GM21367 (cell line): ENCODE measurements at regions not wholly inside any gene's neighbourhood (a gene's known extent, or its start where the extent isn't known, plus 50 kb on each side); places are given as distances from the start of the nearest gene placed in this dataset.

Experiments used
- ATAC-seq: cut with Tn5 transposase; IDR thresholded peaks from one replicate; pipeline ENCODE4 v1.9.1; 2021; ENCODE audit not compliant: unreplicated experiment

DNA sequence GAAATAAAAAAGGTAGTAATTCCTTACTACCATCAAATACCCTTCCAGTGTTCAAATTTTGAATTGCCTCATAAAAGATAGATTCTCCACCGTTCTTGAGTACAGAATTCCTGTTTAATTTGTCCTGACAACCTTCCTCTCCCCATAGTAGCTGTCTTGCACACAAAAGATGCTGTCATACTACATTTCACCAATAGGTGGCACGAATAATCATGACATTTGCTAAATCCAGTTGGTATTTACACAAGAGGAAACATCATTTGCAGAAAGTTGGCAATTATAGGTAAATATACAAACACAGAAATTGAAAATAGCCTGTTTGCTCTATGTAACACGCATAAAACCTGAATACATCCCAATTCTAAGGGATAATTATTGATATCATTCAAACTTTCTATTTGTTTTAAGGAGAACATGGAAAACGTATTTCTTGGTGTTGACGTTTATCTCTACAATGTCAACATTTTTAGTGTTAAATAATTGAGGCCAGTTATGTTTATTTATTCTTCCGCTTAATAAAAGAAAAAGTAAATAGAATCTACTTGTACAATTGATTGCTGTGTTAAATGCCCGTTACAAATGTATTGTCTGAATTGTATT, 58.3 kb upstream of the CLDN10 start:
- ATAC-seq, result peak; percentile 80

DNA sequence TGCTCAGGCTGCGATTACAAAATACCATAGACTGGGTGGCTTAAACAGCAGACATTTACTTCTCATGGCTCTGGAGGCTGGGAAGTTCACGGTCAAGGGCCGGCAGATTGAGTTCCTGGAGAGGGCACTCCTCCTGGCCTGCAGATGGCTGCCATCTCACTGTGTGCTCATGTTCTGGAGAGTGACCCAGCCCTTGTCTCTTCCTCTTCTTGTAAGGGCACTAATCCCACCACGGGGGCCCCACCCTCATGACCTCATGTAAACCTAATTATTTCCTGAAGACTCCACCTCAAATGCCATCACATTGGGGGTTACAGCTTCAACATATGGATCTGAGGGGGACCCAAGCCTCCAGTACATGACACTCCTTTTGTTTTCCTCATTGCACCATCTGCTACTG, 56.0 kb upstream of the CLDN10 start:
- no peak for ATAC-seq

DNA sequence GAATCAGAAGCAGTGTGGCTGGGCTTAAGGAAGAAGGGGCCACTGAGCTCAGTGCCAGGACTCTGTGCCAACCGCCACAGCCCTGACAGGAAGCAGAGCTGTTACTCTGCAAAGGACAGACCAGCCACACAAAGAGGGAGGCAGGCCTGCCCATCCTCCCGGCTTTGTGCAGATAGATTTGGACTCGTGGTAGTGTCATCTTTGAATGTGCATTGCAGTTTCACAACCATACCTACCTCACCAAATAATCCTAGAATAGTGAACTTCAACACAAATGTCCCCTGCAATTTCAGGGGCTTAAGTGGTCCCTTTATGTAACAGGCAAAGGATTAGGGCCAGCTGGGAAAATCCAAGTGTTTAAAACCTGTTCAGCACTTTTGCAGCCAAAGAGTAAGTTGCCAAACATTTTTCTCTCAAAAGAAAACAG, 55.1 kb upstream of the CLDN10 start:
- ATAC-seq, result no peak

DNA sequence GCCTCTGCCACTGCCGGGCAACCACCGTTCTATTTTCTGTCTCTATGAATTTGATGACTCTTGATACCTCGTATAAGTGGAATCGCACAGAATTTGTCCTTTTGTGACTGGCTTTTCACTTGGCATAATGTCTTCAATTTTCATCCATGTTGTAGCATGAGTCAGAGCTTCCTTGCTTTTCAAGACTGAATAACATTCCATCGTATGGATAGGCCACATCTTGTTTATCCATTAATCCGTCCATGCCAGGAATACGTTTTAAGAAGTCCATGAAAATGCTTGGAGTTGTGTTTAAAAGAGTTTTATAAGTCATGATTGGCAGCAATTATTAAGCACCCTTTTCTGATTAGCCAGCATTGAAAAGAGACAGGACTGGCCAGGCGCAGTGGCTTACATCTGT, 53.6 kb upstream of the CLDN10 start:
- ATAC-seq, result no peak

DNA sequence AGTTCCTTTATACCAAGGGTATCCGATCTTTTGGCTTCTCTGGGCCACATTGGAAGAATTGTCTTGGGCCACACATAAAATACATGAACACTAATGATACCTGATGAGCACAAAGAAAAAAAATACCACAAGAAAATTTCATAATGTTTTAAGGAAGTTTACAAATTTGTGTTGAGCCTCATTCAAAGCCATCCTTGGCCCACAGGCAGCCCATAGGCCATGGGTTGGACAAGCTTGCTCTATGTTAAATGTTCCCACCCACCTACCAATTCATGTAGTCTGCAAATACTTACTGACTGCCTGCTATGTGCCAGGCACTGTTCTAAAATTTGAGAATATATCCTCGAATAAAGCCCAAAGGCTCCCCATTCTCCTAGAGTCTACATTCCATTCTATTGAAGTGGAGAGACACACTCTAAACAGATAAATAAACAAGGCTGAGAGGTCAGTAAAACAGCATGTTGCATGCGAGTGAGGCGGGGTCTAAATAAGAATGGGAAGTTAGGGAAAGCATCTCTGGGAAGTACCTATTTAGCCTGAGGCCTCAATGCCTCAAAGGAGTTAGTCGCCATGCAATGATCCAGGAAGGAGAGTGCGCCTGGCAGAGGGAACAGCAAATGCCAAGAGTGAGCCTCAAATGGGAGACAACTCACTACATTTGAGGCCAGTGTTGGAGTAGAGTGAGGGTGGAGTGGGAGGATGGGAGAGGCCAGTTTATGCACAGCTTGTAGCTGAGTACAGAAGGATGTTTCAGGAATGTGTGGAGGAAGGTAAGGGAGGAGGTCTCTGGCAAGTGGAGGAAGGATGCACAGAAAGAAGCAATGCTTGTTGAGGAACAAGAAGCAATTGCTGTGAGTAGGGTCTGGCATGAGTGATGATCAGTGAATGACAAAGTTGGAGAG, 52.5 kb upstream of the CLDN10 start:
- ATAC-seq, result no peak

DNA sequence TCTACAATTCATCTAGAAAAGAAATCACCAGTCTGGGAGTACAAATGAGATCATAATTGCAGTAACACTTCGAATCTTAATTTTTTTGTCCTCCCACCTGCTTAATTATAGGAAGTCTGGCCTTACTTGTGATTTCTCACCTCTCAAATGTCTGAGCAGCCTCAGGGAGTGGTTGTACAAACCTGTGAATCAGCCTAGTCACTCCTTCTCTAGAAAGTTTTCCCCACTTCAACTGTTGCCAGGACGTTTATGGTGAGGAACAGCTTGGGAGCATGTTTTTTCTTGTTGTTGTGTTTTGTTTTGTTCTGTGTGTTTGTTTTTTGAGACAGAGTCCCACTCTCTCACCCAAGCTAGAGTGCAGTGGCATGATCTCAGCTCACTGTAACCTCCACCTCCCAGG, 50.3 kb upstream of the CLDN10 start:
- no peak for ATAC-seq
